T-helper 2 cell treated with Interferon-gamma antibody and Interleukin-4, amounts not matched to agents 100 ng/mL and 5 ng/mL, for 36 hours (primary cell): ENCODE measurements at regions not wholly inside any gene's neighbourhood (a gene's known extent, or its start where the extent isn't known, plus 50 kb on each side); places are given as distances from the start of the nearest gene placed in this dataset.
"Not testable (repeated sequence)": the region's sequence is repeated elsewhere in the genome, so short reads cannot be mapped to it uniquely, and the experiment has no call there.

Experiments
- intact Hi-C: fragments of 100-400 bp; cut with micrococcal nuclease; formaldehyde crosslinking; loops from one replicate; pipeline ENCODE4 v1.15.1; 2023

- intact Hi-C loops, result no loop called here
These were observed 841.3 kb upstream of the ZWINT start for GRCh38 chr10:57202356-57202755.

- intact Hi-C loops, result no loop called here
These were observed 827.8 kb upstream of the ZWINT start for GRCh38 chr10:57188846-57189245.

- intact Hi-C loops, result no loop called here
These were observed 825.1 kb upstream of the ZWINT start for GRCh38 chr10:57186201-57186600.

- intact Hi-C loops, result no loop called here
These were observed 808.5 kb upstream of the ZWINT start for GRCh38 chr10:57169597-57169996.

- intact Hi-C loops, result no loop called here
These were observed 807.7 kb upstream of the ZWINT start for GRCh38 chr10:57168611-57169240.

GRCh38 chr10:57165671-57166070, 804.6 kb upstream of the ZWINT start:
- intact Hi-C loops, result no loop called here

GRCh38 chr10:57162231-57162630, 801.2 kb upstream of the ZWINT start:
- intact Hi-C loops, result no loop called here

- intact Hi-C loops, result no loop called here
These were observed 800.1 kb upstream of the ZWINT start for GRCh38 chr10:57161157-57161556.

- intact Hi-C loops, result no loop called here
These were observed 784.5 kb upstream of the ZWINT start for GRCh38 chr10:57145548-57145947.

- intact Hi-C loops, result no loop called here
These were observed 782.0 kb upstream of the ZWINT start for GRCh38 chr10:57142925-57143576.

- intact Hi-C loops, result no loop called here
These were observed 780.6 kb upstream of the ZWINT start for GRCh38 chr10:57141708-57142107.

GRCh38 chr10:57119684-57120083, 758.6 kb upstream of the ZWINT start:
- intact Hi-C loops, result no loop called here

GRCh38 chr10:57113545-57113944, 752.5 kb upstream of the ZWINT start:
- intact Hi-C loops, result no loop called here

GRCh38 chr10:57102236-57102635, 741.2 kb upstream of the ZWINT start:
- intact Hi-C loops, result no loop called here

- intact Hi-C loops, result no loop called here
These were observed 737.1 kb upstream of the ZWINT start for GRCh38 chr10:57098146-57098545.

- intact Hi-C loops, result no loop called here
These were observed 735.0 kb upstream of the ZWINT start for GRCh38 chr10:57096044-57096443.

- intact Hi-C loops, result no loop called here
These were observed 733.9 kb upstream of the ZWINT start for GRCh38 chr10:57094965-57095364.

- intact Hi-C loops, result no loop called here
These were observed 733.0 kb upstream of the ZWINT start for GRCh38 chr10:57094083-57094482.

- intact Hi-C loops, result no loop called here
These were observed 692.5 kb upstream of the ZWINT start for GRCh38 chr10:57053530-57053929.

- intact Hi-C loops, result no loop called here
These were observed 688.0 kb upstream of the ZWINT start for GRCh38 chr10:57049096-57049495.

GRCh38 chr10:57038531-57038930, 677.5 kb upstream of the ZWINT start:
- intact Hi-C loops, result no loop called here

GRCh38 chr10:57035310-57035709, 674.3 kb upstream of the ZWINT start:
- intact Hi-C loops, result no loop called here

- intact Hi-C loops, result not testable (repeated sequence)
These were observed 671.2 kb upstream of the ZWINT start for GRCh38 chr10:57032301-57032700.
